NCI-H2107 (cell line): ENCODE measurements at regions not wholly inside any gene's neighbourhood (a gene's known extent, or its start where the extent isn't known, plus 50 kb on each side); places are given as distances from the start of the nearest gene placed in this dataset.

ENCODE experiments used
- DNase-seq: peaks from one replicate; lab custom pipeline; 2025; lab: John Stamatoyannopoulos, UW

- DNase-seq, result no peak
Measured at GRCh38 chr1:90494748-90495282, 222.3 kb downstream of the BARHL2 start.

GRCh38 chr1:90488451-90488850 is 228.7 kb downstream of the BARHL2 start:
- DNase-seq, result no peak

GRCh38 chr1:90486996-90487395 is 230.1 kb downstream of the BARHL2 start:
- DNase-seq, result no peak

- DNase-seq, result no peak
Measured at GRCh38 chr1:90486134-90486824, 230.8 kb downstream of the BARHL2 start.

DNA sequence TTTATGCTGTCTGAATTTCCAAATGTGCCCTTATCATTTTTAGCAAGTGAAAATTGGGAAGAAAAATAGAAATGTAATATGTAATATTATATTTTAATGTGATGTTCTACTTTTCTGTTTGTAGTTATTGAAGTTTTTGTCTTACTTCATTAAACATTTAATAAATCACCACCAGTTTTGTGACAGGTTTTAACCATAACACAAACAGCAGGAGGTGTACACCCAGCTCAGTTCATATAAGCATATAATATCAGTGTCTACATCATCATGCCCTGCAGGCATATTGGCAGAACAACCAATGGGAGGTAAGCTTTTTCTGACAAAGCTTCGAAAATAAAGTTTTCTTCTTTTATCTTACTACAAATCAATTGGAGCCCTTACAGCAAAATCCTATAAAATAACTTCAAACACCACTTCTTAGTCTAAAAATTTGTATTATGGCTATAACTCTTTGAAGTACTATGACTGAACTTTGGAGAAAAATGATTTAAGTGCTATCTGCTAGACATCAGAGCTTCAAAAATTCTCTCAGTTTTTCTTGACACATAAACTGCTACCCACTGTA is 236.7 kb downstream of the BARHL2 start:
- DNase-seq, result no peak

DNA sequence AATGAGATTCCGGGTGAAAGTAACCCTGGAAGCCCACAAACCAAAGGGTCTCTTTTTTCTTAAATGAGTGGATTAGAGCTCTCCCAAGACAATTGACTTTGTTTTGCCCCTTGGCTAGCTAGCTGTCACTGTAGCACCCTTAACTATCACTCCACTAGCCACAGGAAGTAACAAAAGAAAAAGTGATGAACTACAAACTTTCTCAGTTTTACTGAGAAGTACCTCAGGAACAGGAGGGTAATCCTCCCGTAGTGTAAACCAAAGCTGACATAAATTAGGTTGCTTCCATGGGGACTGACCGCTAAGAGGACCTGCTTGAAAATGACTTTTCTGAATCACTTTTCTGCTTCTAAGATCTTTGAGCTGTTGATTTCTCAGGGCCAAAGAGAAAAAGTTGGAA is 240.1 kb downstream of the BARHL2 start:
- no peak for DNase-seq

DNA sequence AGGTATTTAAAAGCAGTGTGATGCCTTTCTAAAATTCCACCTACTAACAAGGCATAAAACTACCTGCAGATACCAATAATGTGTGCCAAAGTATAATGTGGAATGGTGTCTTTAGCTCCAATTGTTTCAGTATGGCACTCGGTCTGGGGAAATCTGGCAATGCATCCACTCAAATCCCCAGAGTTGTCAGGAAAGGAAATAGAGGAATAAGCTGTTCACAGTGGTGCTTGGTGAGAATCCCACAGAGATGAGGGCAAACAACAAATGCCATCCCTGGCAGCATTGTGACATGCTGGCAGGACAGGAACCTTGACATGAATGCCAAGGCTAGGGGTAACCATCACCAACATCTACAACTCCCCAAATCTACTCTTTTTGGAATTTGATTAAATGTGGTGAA is 240.7 kb downstream of the BARHL2 start:
- no peak for DNase-seq

DNA sequence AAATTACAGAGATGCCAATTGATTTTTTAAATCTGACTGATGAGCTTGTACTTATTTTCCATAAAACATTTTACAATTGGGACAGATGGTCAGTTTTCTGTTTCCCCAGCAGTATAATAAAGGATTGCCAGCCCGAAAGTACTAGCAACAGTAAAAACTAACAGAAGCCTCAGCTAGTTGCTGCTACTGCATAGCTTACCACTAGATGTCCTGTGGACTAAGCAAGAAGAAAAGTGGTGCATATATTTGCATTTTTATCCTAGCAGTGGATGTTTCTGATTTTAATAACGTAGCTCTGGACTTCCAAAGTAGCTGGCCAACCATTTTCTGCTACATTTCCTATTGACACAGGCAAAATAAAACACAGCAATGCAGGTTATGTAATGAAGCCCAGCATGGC is 241.5 kb downstream of the BARHL2 start:
- no peak for DNase-seq

DNA sequence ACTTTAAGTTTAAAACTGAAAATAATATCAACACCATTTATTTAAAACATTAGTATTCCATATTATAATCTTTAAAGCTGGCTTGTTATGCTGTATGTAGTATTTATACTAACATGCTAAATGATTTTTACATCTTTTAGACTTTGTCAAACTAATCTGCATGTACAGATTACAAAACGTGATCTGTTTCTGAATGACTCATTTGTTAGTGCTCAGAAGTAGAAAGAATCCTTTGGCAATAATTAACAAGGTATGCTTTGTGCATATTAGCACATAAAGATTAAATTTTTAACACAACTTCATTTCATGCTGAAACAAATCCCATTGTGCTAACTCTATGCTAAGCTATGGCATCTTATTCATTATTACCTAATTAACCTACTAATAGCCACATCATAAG is 242.4 kb downstream of the BARHL2 start:
- no peak for DNase-seq

DNA sequence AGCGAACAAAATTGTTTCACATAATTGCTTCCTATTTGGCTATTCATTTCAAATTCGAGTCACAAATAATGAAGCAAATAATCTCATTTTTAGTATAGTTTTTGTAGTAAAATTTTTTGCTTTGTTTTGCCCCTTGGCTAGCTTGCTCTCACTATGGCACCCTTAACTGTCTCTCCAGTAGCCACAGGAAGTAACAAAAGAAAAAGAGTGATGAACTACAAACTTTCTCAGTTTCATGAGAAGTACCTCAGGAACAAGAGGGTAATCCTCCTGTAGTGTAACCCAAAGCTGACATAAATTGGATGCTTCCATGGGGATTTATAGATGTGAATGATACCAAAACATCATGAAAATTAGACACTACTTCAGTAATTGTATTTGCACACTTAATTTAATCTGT is 242.9 kb downstream of the BARHL2 start:
- no peak for DNase-seq

DNA sequence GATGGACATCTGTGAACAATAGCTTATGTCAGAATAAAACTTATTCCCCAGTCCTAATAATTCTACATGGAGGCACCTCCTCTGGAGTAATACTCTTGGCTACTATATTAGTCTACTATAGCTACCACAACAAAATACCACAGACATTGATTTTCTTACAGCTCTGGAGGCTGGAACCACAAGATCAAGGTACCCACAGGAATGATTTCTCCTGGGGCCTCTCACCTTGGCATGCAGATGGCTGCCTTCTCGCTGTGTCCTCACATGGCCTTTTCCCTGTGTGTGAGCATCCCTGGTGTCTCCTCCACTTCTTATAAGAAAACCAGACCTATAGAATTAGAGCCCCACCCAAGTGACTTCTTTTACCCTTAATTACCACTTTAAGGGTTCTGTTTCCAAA is 244.3 kb downstream of the BARHL2 start:
- no peak for DNase-seq

- no peak for DNase-seq
Measured at GRCh38 chr1:90459570-90459969, 257.5 kb downstream of the BARHL2 start.

GRCh38 chr1:90457985-90458384 is 259.1 kb downstream of the BARHL2 start:
- no peak for DNase-seq

DNA sequence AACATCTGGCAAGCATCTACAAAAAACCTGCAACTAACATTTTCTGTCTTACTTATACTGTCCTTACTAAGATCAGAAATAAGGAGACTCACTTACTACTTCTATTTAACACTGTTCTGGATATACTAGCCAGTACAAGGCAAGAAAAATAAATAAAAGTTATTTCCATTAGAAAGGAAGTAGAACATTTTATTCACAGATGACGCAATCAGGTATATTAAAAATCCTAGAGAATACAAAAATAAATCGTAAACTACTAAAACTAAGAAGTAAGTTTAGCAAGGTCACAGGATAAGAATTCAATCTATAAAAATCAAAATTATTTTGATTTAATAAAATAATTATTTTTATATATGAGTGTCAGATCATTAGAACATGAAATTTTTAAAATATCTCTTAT is 264.6 kb downstream of the BARHL2 start:
- no peak for DNase-seq

DNA sequence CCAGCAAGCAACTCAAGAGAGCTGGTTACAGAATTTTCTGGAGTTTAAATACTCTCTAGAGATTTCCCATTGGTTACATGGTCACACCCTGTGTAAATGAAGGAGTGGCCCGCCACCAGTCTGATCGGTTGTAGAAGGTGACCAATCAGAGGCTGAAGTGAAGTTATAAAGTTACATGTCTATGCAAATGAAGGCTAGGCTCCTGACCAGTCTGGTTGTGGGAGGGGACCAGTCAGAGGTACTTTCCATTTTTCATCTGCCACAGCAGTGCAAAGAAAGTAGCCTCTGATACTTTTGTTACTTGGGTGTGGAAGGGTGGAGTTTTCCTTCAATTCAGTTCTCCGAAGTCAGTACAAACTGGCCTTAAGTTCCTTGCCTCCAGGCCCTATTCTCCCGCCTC is 273.7 kb downstream of the BARHL2 start:
- no peak for DNase-seq

- no peak for DNase-seq
Measured at GRCh38 chr1:90435351-90435750, 281.8 kb downstream of the BARHL2 start.

GRCh38 chr1:90434460-90434859 is 282.6 kb downstream of the BARHL2 start:
- no peak for DNase-seq

GRCh38 chr1:90417126-90417525 is 300.0 kb downstream of the BARHL2 start:
- no peak for DNase-seq

- no peak for DNase-seq
Measured at GRCh38 chr1:90414201-90414600, 302.9 kb downstream of the BARHL2 start.

DNA sequence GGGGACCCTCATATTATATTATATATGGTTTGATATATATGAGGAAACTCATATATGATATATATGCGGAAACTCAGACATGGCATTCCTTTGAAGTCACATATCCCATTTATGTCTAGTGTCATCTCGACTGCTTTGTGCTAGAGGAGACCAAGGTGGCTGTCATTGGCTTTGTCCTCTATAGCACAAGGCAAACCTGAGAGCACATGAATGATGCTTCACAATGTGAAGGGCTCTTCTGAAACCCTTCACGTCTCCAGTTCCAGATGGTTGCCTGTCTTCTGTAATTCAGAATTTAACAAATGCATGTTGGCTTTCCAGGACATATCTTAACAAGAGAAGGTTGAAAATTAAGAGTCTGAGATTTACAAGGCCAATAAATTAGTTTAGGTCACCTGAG is 303.6 kb downstream of the BARHL2 start:
- no peak for DNase-seq

- DNase-seq, result no peak
Measured at GRCh38 chr1:90412563-90412962, 304.5 kb downstream of the BARHL2 start.

DNA sequence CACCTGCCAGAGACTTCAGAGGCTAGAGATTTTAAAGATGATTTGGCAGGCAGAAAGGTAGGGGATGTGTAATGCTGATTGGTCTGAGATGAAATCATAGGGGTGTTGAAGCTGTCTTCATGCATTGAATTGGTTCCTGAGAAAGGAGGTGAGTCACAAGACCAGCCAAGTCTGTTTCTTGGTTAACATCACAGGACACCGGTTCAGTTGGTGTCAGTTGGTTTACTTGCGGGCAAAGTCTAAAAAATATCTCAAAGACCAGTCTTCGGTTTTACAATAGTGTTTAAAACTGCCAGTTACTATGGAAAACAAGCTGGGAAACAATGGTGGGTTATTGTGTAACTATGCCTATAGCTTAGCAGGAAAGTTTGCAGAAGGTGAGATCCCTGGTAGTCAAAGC is 305.9 kb downstream of the BARHL2 start:
- DNase-seq, result no peak

- no peak for DNase-seq
Measured at GRCh38 chr1:90407737-90408136, 309.4 kb downstream of the BARHL2 start.

GRCh38 chr1:90405726-90406125 is 311.4 kb downstream of the BARHL2 start:
- DNase-seq, result no peak
